H1 (cell line): ENCODE measurements at regions not wholly inside any gene's neighbourhood (a gene's known extent, or its start where the extent isn't known, plus 50 kb on each side); places are given as distances from the start of the nearest gene placed in this dataset.

Experiments
- CTCF ChIA-PET: fragments of 300-600 bp; sonication (Branson Sonifier 250); formaldehyde crosslinking; loops from one replicate; lab custom pipeline; 2021; ENCODE audit not compliant: partially characterized antibody; lab: Charles Lee
- POLR2A ChIA-PET: fragments of 300-600 bp; sonication (Branson Sonifier 250); formaldehyde crosslinking; loops from one replicate; lab custom pipeline; 2021; ENCODE audit warnings: inconsistent platforms; ENCODE audit not compliant: partially characterized antibody; lab: Charles Lee
- DNase-seq, 2 experiments: peaks; one replicate each; pipeline versions ENCODE4 v3.0.0 to v3.0.0-alpha.2; 2010 to 2022; ENCODE audit warnings: low spot score in 2 of 2, low read depth in 1 of 2, mixed read lengths in 1 of 2
- FAIRE-seq: peaks from 2 replicates; lab custom pipeline; 2011; peaks lifted over from hg19 to GRCh38; lab: Jason Lieb, UNC
- H2AFZ ChIP-seq: 2 replicates; pipeline ENCODE4 v1.8.1; 2012; ENCODE audit warnings: low read length, inconsistent platforms
- H2AK5ac ChIP-seq: 2 replicates; pipeline ENCODE4 v1.6.1; 2013; ENCODE audit warnings: low read depth, low read length
- H2BK120ac ChIP-seq: replicated peaks from 2 replicates; pipeline ENCODE3; 2013; ENCODE audit warnings: low read depth, low read length, inconsistent platforms
- H2BK12ac ChIP-seq: 2 replicates; pipeline ENCODE4 v1.6.1; 2013; ENCODE audit warnings: low read depth, low read length
- H2BK15ac ChIP-seq: 2 replicates; pipeline ENCODE4 v1.6.1; 2013; ENCODE audit warnings: low read length
- H2BK20ac ChIP-seq: 2 replicates; pipeline ENCODE4 v1.6.1; 2013; ENCODE audit warnings: low read length
- H2BK5ac ChIP-seq: 2 replicates; pipeline ENCODE4 v1.6.1; 2013; ENCODE audit warnings: low read depth, low read length
- H3K14ac ChIP-seq: 2 replicates; pipeline ENCODE4 v1.6.1; 2013; ENCODE audit warnings: inconsistent platforms; ENCODE audit not compliant: insufficient read length
- H3K18ac ChIP-seq: 2 replicates; pipeline ENCODE4 v1.6.1; 2013; ENCODE audit warnings: low read length; ENCODE audit errors: extremely low read depth
- H3K23ac ChIP-seq: 2 replicates; pipeline ENCODE4 v1.6.1; 2013; ENCODE audit warnings: inconsistent platforms; ENCODE audit not compliant: insufficient read length
- H3K23me2 ChIP-seq: 2 replicates; pipeline ENCODE4 v1.6.1; 2013; ENCODE audit warnings: low read depth, low read length
- H3K27ac ChIP-seq: 2 replicates; pipeline ENCODE4 v1.6.1; 2011; ENCODE audit warnings: low read depth, low read length, inconsistent platforms
- H3K27me3 ChIP-seq, 4 experiments: replicated peaks in 1 of 4; 1 replicate in 1 of 4; 2 replicates in 3 of 4; pipeline versions ENCODE4 v1.6.1 to v1.8.1; 2011 to 2013; ENCODE audit warnings: low read length in 3 of 4, mild to moderate bottlenecking in 3 of 4, inconsistent platforms in 2 of 4, mixed read lengths in 2 of 4, moderate library complexity in 1 of 4; ENCODE audit not compliant: control insufficient read depth in 3 of 4, insufficient read depth in 3 of 4; ENCODE audit errors: extremely low read depth in 1 of 4
- H3K36me3 ChIP-seq, 4 experiments: 2 replicates each; pipeline versions ENCODE4 v1.6.1 to v1.8.1; 2011 to 2013; ENCODE audit warnings: mild to moderate bottlenecking in 4 of 4, low read length in 3 of 4, moderate library complexity in 2 of 4, control low read depth in 1 of 4, inconsistent platforms in 1 of 4; ENCODE audit not compliant: insufficient read depth in 4 of 4, control insufficient read depth in 2 of 4
- H3K4ac ChIP-seq: replicated peaks from 2 replicates; pipeline ENCODE3; 2013; ENCODE audit warnings: low read length, low read depth, mixed read lengths, inconsistent platforms; ENCODE audit not compliant: insufficient read length
- H3K4me1 ChIP-seq, 4 experiments: replicated peaks in 1 of 4; 1 replicate in 1 of 4; 2 replicates in 3 of 4; pipeline versions ENCODE4 v1.6.1 to v1.8.1; 2011 to 2013; ENCODE audit warnings: low read length in 3 of 4, inconsistent platforms in 2 of 4, mixed read lengths in 1 of 4; ENCODE audit not compliant: insufficient read depth in 4 of 4, control insufficient read depth in 3 of 4
- H3K4me2 ChIP-seq, 2 experiments: 2 replicates each; pipeline versions ENCODE4 v1.6.1 to v1.8.1; 2011 to 2013; ENCODE audit warnings: low read depth in 2 of 2, low read length in 2 of 2, control low read depth in 1 of 2, inconsistent platforms in 1 of 2, mild to moderate bottlenecking in 1 of 2; ENCODE audit not compliant: insufficient read depth in 1 of 2
- H3K4me3 ChIP-seq, 4 experiments: fragments of 200-600, 300-600 bp in 1 of 4; sonication (generic), shearing (Covaris generic), sonication (Bioruptor Twin) in 1 of 4; 2 replicates each; pipeline versions ENCODE4 v1.5.1 to v1.8.1; 2011 to 2016; ENCODE audit warnings: low read length in 4 of 4, low read depth in 3 of 4, control low read depth in 2 of 4, inconsistent platforms in 2 of 4, mild to moderate bottlenecking in 2 of 4, mixed read lengths in 1 of 4, moderate library complexity in 1 of 4; ENCODE audit not compliant: insufficient read depth in 2 of 4; ENCODE audit errors: extremely low read depth in 1 of 4
- H3K56ac ChIP-seq: replicated peaks from 2 replicates; pipeline ENCODE3; 2013; ENCODE audit warnings: low read depth, mild to moderate bottlenecking, mixed read lengths, low read length, inconsistent platforms; ENCODE audit not compliant: insufficient read length
- H3K79me1 ChIP-seq: 2 replicates; pipeline ENCODE4 v1.6.1; 2013; ENCODE audit warnings: low read depth, low read length, control low read depth
- H3K79me2 ChIP-seq, 2 experiments: 2 replicates each; pipeline versions ENCODE4 v1.6.1 to v1.8.1; 2012 to 2013; ENCODE audit warnings: low read length in 2 of 2, mild to moderate bottlenecking in 2 of 2, inconsistent platforms in 1 of 2; ENCODE audit not compliant: insufficient read depth in 2 of 2, control insufficient read depth in 1 of 2
- H3K9ac ChIP-seq, 4 experiments: replicated peaks in 1 of 4; 1 replicate in 1 of 4; 2 replicates in 3 of 4; pipeline versions ENCODE4 v1.6.1 to v1.8.1; 2011 to 2013; ENCODE audit warnings: low read depth in 3 of 4, low read length in 3 of 4, control low read depth in 2 of 4, mild to moderate bottlenecking in 2 of 4, moderate library complexity in 2 of 4, inconsistent platforms in 1 of 4; ENCODE audit errors: extremely low read depth in 1 of 4
- H3K9me3 ChIP-seq, 2 experiments: 2 replicates each; pipeline versions ENCODE4 v1.6.1 to v1.8.1; 2012 to 2013; ENCODE audit warnings: mild to moderate bottlenecking in 2 of 2, moderate library complexity in 2 of 2, control low read depth in 1 of 2, inconsistent platforms in 1 of 2, low read depth in 1 of 2, low read length in 1 of 2, mixed read lengths in 1 of 2; ENCODE audit not compliant: insufficient read depth in 2 of 2
- H4K20me1 ChIP-seq, 2 experiments: replicated peaks in 1 of 2; 2 replicates each; pipeline versions ENCODE3 to v1.8.1; 2011 to 2013; ENCODE audit warnings: inconsistent platforms in 2 of 2, low read length in 2 of 2, mild to moderate bottlenecking in 1 of 2; ENCODE audit not compliant: insufficient read depth in 2 of 2, control insufficient read depth in 1 of 2
- H4K5ac ChIP-seq: 2 replicates; pipeline ENCODE4 v1.6.1; 2013; ENCODE audit warnings: low read length, low read depth, mixed read lengths, inconsistent platforms; ENCODE audit not compliant: insufficient read length
- H4K8ac ChIP-seq: 2 replicates; pipeline ENCODE4 v1.8.0; 2013; ENCODE audit warnings: mild to moderate bottlenecking, moderate library complexity, low read length, inconsistent platforms; ENCODE audit not compliant: insufficient read depth; ENCODE audit errors: extremely low read depth
- H4K91ac ChIP-seq: replicated peaks from 2 replicates; pipeline ENCODE3; 2013; ENCODE audit warnings: low read length, mixed read lengths, inconsistent platforms; ENCODE audit not compliant: insufficient read length
- BCL11A ChIP-seq, 2 experiments: IDR thresholded peaks; one replicate each; pipeline ENCODE4 v1.6.1; 2011; ENCODE audit warnings: low read depth in 2 of 2, low read length in 2 of 2, mild to moderate bottlenecking in 2 of 2
- HDAC6 ChIP-seq: IDR thresholded peaks from one replicate; pipeline ENCODE4 v1.7.1; 2012; ENCODE audit warnings: low read depth, mild to moderate bottlenecking, inconsistent platforms, low read length, moderate library complexity
- NRF1 ChIP-seq: IDR thresholded peaks from 2 replicates; pipeline ENCODE4 v1.6.1; 2011; ENCODE audit warnings: mild to moderate bottlenecking, low read depth, low read length, improper control_type of control experiment
- SP1 ChIP-seq: IDR thresholded peaks from 2 replicates; pipeline ENCODE4 v1.6.1; 2011; ENCODE audit warnings: low read depth, low read length
- SP2 ChIP-seq: IDR thresholded peaks from 2 replicates; pipeline ENCODE4 v1.6.1; 2012; ENCODE audit warnings: mild to moderate bottlenecking, low read length, inconsistent platforms
- TEAD4 ChIP-seq: IDR thresholded peaks from 2 replicates; pipeline ENCODE4 v1.6.1; 2012; ENCODE audit warnings: low read depth, low read length, inconsistent platforms, mixed read lengths
- WGBS, 2 experiments: shearing (Covaris generic) in 1 of 2; methylation state at CpG; one replicate each; pipeline versions ENCODE4 v1.1.6 to v1.1.7; 2013 to 2015; ENCODE audit warnings: low lambda C conversion rate in 2 of 2, mixed read lengths in 2 of 2, inconsistent platforms in 1 of 2, low coverage in 1 of 2, missing lambda C conversion rate in 1 of 2; ENCODE audit not compliant: insufficient replicate concordance in 2 of 2, insufficient coverage in 1 of 2, insufficient read length in 1 of 2; ENCODE audit errors: extremely low coverage in 1 of 2, missing lambda C conversion rate in 1 of 2; 5-methylcytosine and 5-hydroxymethylcytosine counted together

DNA sequence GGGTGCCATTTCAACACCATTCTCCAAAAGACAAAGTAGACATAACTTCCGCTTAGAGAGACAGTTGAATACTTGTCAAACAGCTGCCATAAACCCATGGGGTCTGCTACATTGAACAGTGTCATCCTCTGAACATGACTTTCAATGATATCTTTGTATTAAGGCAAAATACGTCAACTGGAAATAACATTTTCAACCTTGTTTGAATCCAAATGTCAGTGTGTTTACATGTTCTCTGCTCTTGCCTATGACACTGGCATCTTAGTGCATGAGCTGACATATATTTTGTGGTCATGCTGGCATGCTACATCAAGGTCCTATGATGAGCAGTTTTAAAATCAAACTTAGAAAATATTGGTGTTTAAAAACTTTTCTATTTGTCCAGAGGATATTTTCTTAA, 1548.1 kb upstream of the LRRTM1 start:
- Histone ChIP-seq H3K18ac (no peak overlapping the region), H3K4me1 (no peaks in the 10 kb centered on the region), H4K91ac (no peak overlapping the region), H4K5ac (no peak overlapping the region), H2BK20ac (no peak overlapping the region), H3K36me3 (no peaks in the 10 kb centered on the region), H3K4me3 (no peak overlapping the region), H4K20me1 (no peaks in the 10 kb centered on the region), H3K9ac (no peak overlapping the region), H3K4ac (no peak overlapping the region), H3K79me2 (no peaks in the 10 kb centered on the region), H2BK15ac (no peak overlapping the region), H3K14ac (no peak overlapping the region), H3K23me2 (no peaks in the 10 kb centered on the region), H3K23ac (no peak overlapping the region), H2BK120ac (no peak overlapping the region), H2AK5ac (no peak overlapping the region), H2BK5ac (no peak overlapping the region), H2AFZ (no peak overlapping the region), H3K4me2 (no peak overlapping the region), H3K27ac (no peak overlapping the region), H3K9me3 (no peaks in the 10 kb centered on the region), H2BK12ac (no peak overlapping the region), H4K8ac (no peak overlapping the region), H3K56ac (no peak overlapping the region)
- DNase-seq (no peak), FAIRE-seq (no peak)
- ChIA-PET CTCF (interaction anchor here (1.5 kb wide), 1 partner anchor 41 kb away, joined by 3 read pairs; no protein-coding TSS in a partner anchor), POLR2A (no interaction called here)
- WGBS, 2 experiments: 94% methylated on average over 2 of the region's 2 CpGs; no CpG with 5 or more reads in 1 of the 2 experiments
- TF ChIP-seq SP1 (no peak), HDAC6 (no peak), BCL11A (IDR thresholded peaks at IDR 0.05; ENCODE audit: low read depth in 2 of 2, low read length in 2 of 2) (no peak), SP2 (no peak), TEAD4 (no peak), NRF1 (no peak)
- TF ChIP-seq, all 59 proteins: peak for 0
- H3K79me1 ChIP-seq: no peaks in the 10 kb centered on the region
- no peaks in the 10 kb centered on the region for H3K27me3 ChIP-seq
